H1 (cell line): ENCODE measurements at regions not wholly inside any gene's neighbourhood (a gene's known extent, or its start where the extent isn't known, plus 50 kb on each side); places are given as distances from the start of the nearest gene placed in this dataset.

Experiments
- CHD2 ChIP-seq: IDR thresholded peaks from 2 replicates; pipeline ENCODE4 v1.6.1; 2012; ENCODE audit warnings: low read length, improper control_type of control experiment
- CHD7 ChIP-seq: fragments of 300-600 bp; sonication (generic); IDR thresholded peaks from 2 replicates; pipeline ENCODE4 v1.7.1; 2012; ENCODE audit warnings: low read length, moderate library complexity, mild to moderate bottlenecking, inconsistent platforms; ENCODE audit not compliant: insufficient replicate concordance
- CTCF ChIP-seq, 3 experiments: IDR thresholded peaks; 1 replicate in 2 of 3; 2 replicates in 1 of 3; pipeline versions ENCODE4 v1.5.1 to v1.6.1; 2011; ENCODE audit warnings: low read length in 3 of 3, mild to moderate bottlenecking in 3 of 3, inconsistent platforms in 2 of 3, low read depth in 1 of 3, moderate library complexity in 1 of 3; ENCODE audit not compliant: insufficient read depth in 1 of 3; ENCODE audit errors: control extremely low read depth in 1 of 3
- KDM1A ChIP-seq: fragments of 200-600, 300-600 bp; sonication (generic); IDR thresholded peaks from 2 replicates; pipeline ENCODE4 v1.7.1; 2016; ENCODE audit warnings: mild to moderate bottlenecking, low read length, borderline replicate concordance
- RAD21 ChIP-seq, 2 experiments: IDR thresholded peaks in 1 of 2; conservative IDR thresholded peaks in 1 of 2; 2 replicates each; pipeline ENCODE4 v1.6.1; 2011; ENCODE audit warnings: low read depth in 2 of 2, low read length in 2 of 2, improper control_type of control experiment in 1 of 2, inconsistent platforms in 1 of 2, mild to moderate bottlenecking in 1 of 2, moderate library complexity in 1 of 2
- RFX5 ChIP-seq: IDR thresholded peaks from 2 replicates; pipeline ENCODE4 v1.6.1; 2011; ENCODE audit warnings: low read depth, low read length, improper control_type of control experiment, borderline replicate concordance
- SP4 ChIP-seq: IDR thresholded peaks from 2 replicates; pipeline ENCODE4 v1.6.1; 2012; ENCODE audit warnings: low read length, inconsistent platforms

- TF ChIP-seq CHD7 = no peak
- TF ChIP-seq CHD2 = no peak
- no peak for TF ChIP-seq KDM1A
- TF ChIP-seq RAD21 (IDR thresholded peaks at IDR 0.05 in 1 of 2, conservative IDR thresholded peaks at IDR 0.05 in 1 of 2; ENCODE audit: low read depth in 2 of 2, low read length in 2 of 2) = no peak
- no peak for TF ChIP-seq RFX5
- no peak for TF ChIP-seq SP4
- TF ChIP-seq CTCF (IDR thresholded peaks at IDR 0.05; ENCODE audit: control extremely low read depth in 1 of 3, insufficient read depth in 1 of 3, low read depth in 1 of 3, low read length in 3 of 3) = no peak
Measured at GRCh38 chr9:18167733-18168132, 306.2 kb upstream of the ADAMTSL1 start (continued).
